H1 (cell line): ENCODE measurements at regions not wholly inside any gene's neighbourhood (a gene's known extent, or its start where the extent isn't known, plus 50 kb on each side); places are given as distances from the start of the nearest gene placed in this dataset.

Experiments
- CBX5 ChIP-seq: fragments of 300-800, 300-1000 bp; sonication (generic); IDR thresholded peaks from 2 replicates; pipeline ENCODE4 v1.7.1; 2016; ENCODE audit warnings: antibody characterized with exemption, low read length, low read depth
- CTCF ChIP-seq, 3 experiments: IDR thresholded peaks; 1 replicate in 2 of 3; 2 replicates in 1 of 3; pipeline versions ENCODE4 v1.5.1 to v1.6.1; 2011; ENCODE audit warnings: low read length in 3 of 3, mild to moderate bottlenecking in 3 of 3, inconsistent platforms in 2 of 3, low read depth in 1 of 3, moderate library complexity in 1 of 3; ENCODE audit not compliant: insufficient read depth in 1 of 3; ENCODE audit errors: control extremely low read depth in 1 of 3
- EP300 ChIP-seq, 2 experiments: IDR thresholded peaks; 1 replicate in 1 of 2; 2 replicates in 1 of 2; pipeline ENCODE4 v1.6.1; 2011 to 2012; ENCODE audit warnings: low read depth in 2 of 2, low read length in 2 of 2, mild to moderate bottlenecking in 2 of 2, borderline replicate concordance in 1 of 2, inconsistent platforms in 1 of 2, moderate library complexity in 1 of 2
- EZH2 ChIP-seq: fragments of 200-600 bp; sonication (generic); IDR thresholded peaks from 2 replicates; pipeline ENCODE4 v1.7.1; 2012; ENCODE audit warnings: low read depth, mild to moderate bottlenecking, moderate library complexity, low read length, inconsistent platforms; ENCODE audit not compliant: severe bottlenecking
- GABPA ChIP-seq: IDR thresholded peaks from 2 replicates; pipeline ENCODE4 v1.6.1; 2011; ENCODE audit warnings: mild to moderate bottlenecking, low read length, moderate library complexity, borderline replicate concordance; ENCODE audit not compliant: insufficient read depth
- HDAC2 ChIP-seq, 2 experiments: fragments of 300-600 bp in 1 of 2; sonication (generic) in 1 of 2; IDR thresholded peaks; 2 replicates each; pipeline ENCODE4 v1.6.1; 2011 to 2012; ENCODE audit warnings: low read depth in 2 of 2, low read length in 2 of 2, mild to moderate bottlenecking in 2 of 2, moderate library complexity in 2 of 2, borderline replicate concordance in 1 of 2, inconsistent platforms in 1 of 2
- JUND ChIP-seq: IDR thresholded peaks from 2 replicates; pipeline ENCODE4 v1.6.1; 2011; ENCODE audit warnings: mild to moderate bottlenecking, improper control_type of control experiment, low read length
- POLR2A ChIP-seq, 2 experiments: IDR thresholded peaks; 1 replicate in 1 of 2; 2 replicates in 1 of 2; pipeline ENCODE4 v1.6.1; 2011; ENCODE audit warnings: low read depth in 2 of 2, low read length in 2 of 2, mild to moderate bottlenecking in 2 of 2; ENCODE audit errors: control extremely low read depth in 1 of 2
- POLR2AphosphoS5 ChIP-seq: IDR thresholded peaks from 2 replicates; pipeline ENCODE4 v1.6.1; 2011; ENCODE audit warnings: low read depth, low read length
- RAD21 ChIP-seq, 2 experiments: IDR thresholded peaks in 1 of 2; conservative IDR thresholded peaks in 1 of 2; 2 replicates each; pipeline ENCODE4 v1.6.1; 2011; ENCODE audit warnings: low read depth in 2 of 2, low read length in 2 of 2, improper control_type of control experiment in 1 of 2, inconsistent platforms in 1 of 2, mild to moderate bottlenecking in 1 of 2, moderate library complexity in 1 of 2
- SIN3A ChIP-seq, 2 experiments: IDR thresholded peaks in 1 of 2; conservative IDR thresholded peaks in 1 of 2; 2 replicates each; pipeline ENCODE4 v1.6.1; 2011 to 2012; ENCODE audit warnings: low read length in 2 of 2, improper control_type of control experiment in 1 of 2, low read depth in 1 of 2, mild to moderate bottlenecking in 1 of 2
- SP1 ChIP-seq: IDR thresholded peaks from 2 replicates; pipeline ENCODE4 v1.6.1; 2011; ENCODE audit warnings: low read depth, low read length
- USF2 ChIP-seq: IDR thresholded peaks from 2 replicates; pipeline ENCODE4 v1.6.1; 2011; ENCODE audit warnings: low read length, improper control_type of control experiment

GRCh38 chr14:104445086-104445485 is 134.5 kb upstream of the C14orf180 start:
- TF ChIP-seq EZH2 (no peak), CTCF (IDR thresholded peaks at IDR 0.05; ENCODE audit: control extremely low read depth in 1 of 3, insufficient read depth in 1 of 3, low read depth in 1 of 3, low read length in 3 of 3) (no peak), JUND (no peak), USF2 (no peak), POLR2A (IDR thresholded peaks at IDR 0.05; ENCODE audit: control extremely low read depth in 1 of 2, low read depth in 2 of 2, low read length in 2 of 2) (no peak), POLR2AphosphoS5 (no peak), SIN3A (conservative IDR thresholded peaks at IDR 0.05 in 1 of 2, IDR thresholded peaks at IDR 0.05 in 1 of 2; ENCODE audit: low read depth in 1 of 2, low read length in 2 of 2) (no peak), RAD21 (IDR thresholded peaks at IDR 0.05 in 1 of 2, conservative IDR thresholded peaks at IDR 0.05 in 1 of 2; ENCODE audit: low read depth in 2 of 2, low read length in 2 of 2) (no peak), CBX5 (no peak), HDAC2 (IDR thresholded peaks at IDR 0.05; ENCODE audit: borderline replicate concordance in 1 of 2, low read depth in 2 of 2, low read length in 2 of 2) (no peak), GABPA (no peak), SP1 (no peak), EP300 (IDR thresholded peaks at IDR 0.05; ENCODE audit: borderline replicate concordance in 1 of 2, low read depth in 2 of 2, low read length in 2 of 2) (no peak)
